ENCODE measurements at regions not wholly inside any gene's neighbourhood (a gene's known extent, or its start where the extent isn't known, plus 50 kb on each side); places are given as distances from the start of the nearest gene placed in this dataset.
"Not testable (repeated sequence)": the region's sequence is repeated elsewhere in the genome, so short reads cannot be mapped to it uniquely, and the experiment has no call there.

GRCh38 chr1:88504601-88505000 is 179.5 kb upstream of the PKN2 start:
- 89% methylated on average over 1 of the region's 1 CpG for WGBS
- no peak for DNase-seq (ENCODE audit: low spot score in 2 of 2)
- Histone ChIP-seq H3K4me1 (no peaks in the 10 kb centered on the region), H3K9me3 (no peaks in the 10 kb centered on the region), H3K27me3 (no peaks in the 10 kb centered on the region), H3K4me3 (no peak overlapping the region), H3K27ac (no peak overlapping the region), H3K36me3 (no peaks in the 10 kb centered on the region)
- TF ChIP-seq POLR2AphosphoS5 (IDR thresholded peaks at IDR 0.05) (no peak), EP300 (IDR thresholded peaks at IDR 0.05) (no peak), POLR2A (IDR thresholded peaks at IDR 0.05) (no peak), CTCF (IDR thresholded peaks at IDR 0.05) (no peak)

GRCh38 chr1:88509379-88509778 is 174.7 kb upstream of the PKN2 start:
- no peak for DNase-seq (ENCODE audit: low spot score in 2 of 2)
- H3K27ac ChIP-seq, result no peak overlapping the region
- no peaks in the 10 kb centered on the region for H3K4me1 ChIP-seq
- TF ChIP-seq EP300 (IDR thresholded peaks at IDR 0.05) (no peak), CTCF (IDR thresholded peaks at IDR 0.05) (no peak), POLR2AphosphoS5 (IDR thresholded peaks at IDR 0.05) (no peak)
- H3K27me3 ChIP-seq, result no peaks in the 10 kb centered on the region
- H3K9me3 ChIP-seq, result no peaks in the 10 kb centered on the region
- no peaks in the 10 kb centered on the region for H3K36me3 ChIP-seq
- no peak overlapping the region for H3K4me3 ChIP-seq
- WGBS, result 70% methylated on average over 3 of the region's 3 CpGs

GRCh38 chr1:88514544-88515060 is 169.5 kb upstream of the PKN2 start:
- WGBS, result 82% methylated on average over 1 of the region's 1 CpG
- Histone ChIP-seq H3K9me3 (no peaks in the 10 kb centered on the region), H3K4me1 (no peaks in the 10 kb centered on the region), H3K36me3 (no peaks in the 10 kb centered on the region), H3K27ac (no peak overlapping the region), H3K27me3 (no peaks in the 10 kb centered on the region), H3K4me3 (no peak overlapping the region)
- TF ChIP-seq POLR2A (IDR thresholded peaks at IDR 0.05) (no peak), EP300 (IDR thresholded peaks at IDR 0.05) (no peak), CTCF (IDR thresholded peaks at IDR 0.05) (no peak), POLR2AphosphoS5 (IDR thresholded peaks at IDR 0.05) (no peak)
- DNase-seq (ENCODE audit: low spot score in 2 of 2), result no peak

DNA sequence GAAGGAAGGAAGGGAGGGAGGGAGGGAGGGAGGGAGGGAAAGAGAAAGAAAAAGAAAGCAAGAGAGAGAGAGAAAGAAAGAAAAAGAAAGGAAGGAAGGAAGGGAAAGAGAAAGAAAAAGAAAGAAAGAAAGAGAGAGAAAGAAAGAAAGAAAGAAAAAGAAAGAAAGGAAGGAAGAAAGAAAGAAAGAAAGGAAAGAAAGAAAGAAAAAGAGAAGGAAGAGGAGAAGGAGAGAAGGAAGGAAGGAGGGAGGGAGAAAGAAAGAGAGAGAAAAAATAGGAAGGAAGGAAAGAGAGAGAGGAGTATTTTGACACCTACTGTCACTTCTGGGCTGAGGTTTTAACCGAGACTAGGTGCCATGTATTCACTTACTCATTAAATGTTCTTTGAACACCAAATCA is 166.6 kb upstream of the PKN2 start:
- H3K27ac ChIP-seq; H3K9me3 ChIP-seq; H3K36me3 ChIP-seq; H3K27me3 ChIP-seq; DNase-seq (ENCODE audit: low spot score in 2 of 2); H3K4me1 ChIP-seq; H3K4me3 ChIP-seq: not testable (repeated sequence)
- whole genome bisulfite sequencing, result 90% methylated on average over 1 of the region's 1 CpG

GRCh38 chr1:88519156-88519555 is 164.9 kb upstream of the PKN2 start:
- no peaks in the 10 kb centered on the region for H3K9me3 ChIP-seq
- H3K4me3 ChIP-seq, result no peak overlapping the region
- 46% methylated on average over 1 of the region's 1 CpG for WGBS
- H3K4me1 ChIP-seq, result no peaks in the 10 kb centered on the region
- no peaks in the 10 kb centered on the region for H3K36me3 ChIP-seq
- TF ChIP-seq POLR2AphosphoS5 (IDR thresholded peaks at IDR 0.05) (no peak), EP300 (IDR thresholded peaks at IDR 0.05) (no peak), POLR2A (IDR thresholded peaks at IDR 0.05) (no peak), CTCF (IDR thresholded peaks at IDR 0.05) (no peak)
- no peaks in the 10 kb centered on the region for H3K27me3 ChIP-seq
- no peak for DNase-seq (ENCODE audit: low spot score in 2 of 2)
- no peak overlapping the region for H3K27ac ChIP-seq

GRCh38 chr1:88523854-88524528 is 160.1 kb upstream of the PKN2 start:
- no peaks in the 10 kb centered on the region for H3K27me3 ChIP-seq
- no peaks in the 10 kb centered on the region for H3K4me1 ChIP-seq
- no peaks in the 10 kb centered on the region for H3K9me3 ChIP-seq
- H3K27ac ChIP-seq, result no peak overlapping the region
- TF ChIP-seq POLR2A (IDR thresholded peaks at IDR 0.05) (no peak), EP300 (IDR thresholded peaks at IDR 0.05) (no peak), CTCF (IDR thresholded peaks at IDR 0.05) (no peak), POLR2AphosphoS5 (IDR thresholded peaks at IDR 0.05) (no peak)
- no peak overlapping the region for H3K4me3 ChIP-seq
- DNase-seq (ENCODE audit: low spot score in 2 of 2), result no peak
- no peaks in the 10 kb centered on the region for H3K36me3 ChIP-seq
- 84% methylated on average over 4 of the region's 4 CpGs for WGBS

All from suprapubic skin (tissue), 4 donors.